CD14-positive monocyte (primary cell): ENCODE measurements at regions not wholly inside any gene's neighbourhood (a gene's known extent, or its start where the extent isn't known, plus 50 kb on each side); places are given as distances from the start of the nearest gene placed in this dataset.

Experiments used
- DNase-seq, 3 donors: peaks; one replicate each; pipeline ENCODE4 v3.0.0-alpha.2; 2011 to 2022
- H2AFZ ChIP-seq: 2 replicates; pipeline ENCODE4 v1.6.0; 2012; ENCODE audit warnings: mild to moderate bottlenecking, low read depth, low read length, inconsistent platforms; ENCODE audit not compliant: insufficient read depth, poor library complexity, severe bottlenecking
- H3K27ac ChIP-seq, 2 donors: 1 replicate in 1 of 2; 2 replicates in 1 of 2; pipeline ENCODE4 v1.5.1; 2012 to 2013; ENCODE audit warnings: low read length in 2 of 2, control low read depth in 1 of 2, inconsistent platforms in 1 of 2, low read depth in 1 of 2, mild to moderate bottlenecking in 1 of 2
- H3K27me3 ChIP-seq, 2 donors: one replicate each; pipeline versions ENCODE4 v1.6.0 to v1.6.1; 2011 to 2013; ENCODE audit warnings: low read length in 2 of 2; ENCODE audit not compliant: control insufficient read depth in 2 of 2, insufficient read depth in 2 of 2
- H3K36me3 ChIP-seq, 2 donors: replicated peaks in 1 of 2; 1 replicate in 1 of 2; 2 replicates in 1 of 2; pipeline versions ENCODE4 v1.5.1 to v1.6.1; 2012 to 2013; ENCODE audit warnings: low read length in 2 of 2, control low read depth in 1 of 2, inconsistent platforms in 1 of 2, mild to moderate bottlenecking in 1 of 2; ENCODE audit not compliant: insufficient read depth in 2 of 2, control insufficient read depth in 1 of 2
- H3K4me1 ChIP-seq, 2 donors: 1 replicate in 1 of 2; 2 replicates in 1 of 2; pipeline versions ENCODE4 v1.5.1 to v1.6.1; 2012 to 2013; ENCODE audit warnings: low read length in 2 of 2, control low read depth in 1 of 2, inconsistent platforms in 1 of 2, mild to moderate bottlenecking in 1 of 2, moderate library complexity in 1 of 2; ENCODE audit not compliant: insufficient read depth in 2 of 2, control insufficient read depth in 1 of 2
- H3K4me2 ChIP-seq: replicated peaks from 2 replicates; pipeline ENCODE3; 2012; ENCODE audit warnings: low read length, moderate library complexity, mild to moderate bottlenecking; ENCODE audit not compliant: poor library complexity, severe bottlenecking; ENCODE audit errors: extremely low read depth
- H3K4me3 ChIP-seq, 3 experiments: fragments of 200-600 bp in 1 of 3; sonication (generic) in 1 of 3; replicated peaks in 1 of 3; 1 replicate in 2 of 3; 2 replicates in 1 of 3; pipeline ENCODE4 v1.5.1; 2011 to 2013; ENCODE audit warnings: low read length in 3 of 3, mild to moderate bottlenecking in 3 of 3, control low read depth in 2 of 3, low read depth in 2 of 3, inconsistent platforms in 1 of 3, moderate library complexity in 1 of 3
- H3K79me2 ChIP-seq: 2 replicates; pipeline ENCODE4 v1.6.0; 2012; ENCODE audit warnings: mild to moderate bottlenecking, control low read depth, inconsistent platforms, low read length, moderate library complexity; ENCODE audit not compliant: insufficient read depth
- H3K9ac ChIP-seq: 2 replicates; pipeline ENCODE4 v1.6.0; 2017; ENCODE audit warnings: low read length, mild to moderate bottlenecking; ENCODE audit not compliant: insufficient read depth, poor library complexity, severe bottlenecking
- H3K9me3 ChIP-seq, 2 donors: replicated peaks in 1 of 2; 1 replicate in 1 of 2; 2 replicates in 1 of 2; pipeline versions ENCODE4 v1.5.1 to v1.6.1; 2012 to 2013; ENCODE audit warnings: low read length in 2 of 2, control low read depth in 1 of 2; ENCODE audit not compliant: control insufficient read depth in 1 of 2, insufficient read depth in 1 of 2
- H4K20me1 ChIP-seq: 2 replicates; pipeline ENCODE4 v1.6.0; 2012; ENCODE audit warnings: mild to moderate bottlenecking, low read length, control low read depth, moderate library complexity; ENCODE audit not compliant: insufficient read depth
- H3K27ac Mint-ChIP-seq, 7 donors: one replicate each; pipeline ENCODE4 v1.8.0; 2020; ENCODE audit warnings: mild to moderate bottlenecking in 7 of 7, mixed read lengths in 7 of 7, moderate library complexity in 6 of 7, inconsistent platforms in 2 of 7
- H3K27me3 Mint-ChIP-seq, 3 donors: one replicate each; pipeline ENCODE4 v1.8.0; 2021 to 2022; ENCODE audit warnings: low read depth in 3 of 3, mild to moderate bottlenecking in 3 of 3, mixed read lengths in 3 of 3, moderate library complexity in 3 of 3, inconsistent platforms in 1 of 3
- H3K36me3 Mint-ChIP-seq, 2 donors: one replicate each; pipeline ENCODE4 v1.8.0; 2020; ENCODE audit warnings: mixed read lengths in 2 of 2, inconsistent platforms in 1 of 2, mild to moderate bottlenecking in 1 of 2
- H3K4me1 Mint-ChIP-seq: one replicate; pipeline ENCODE4 v1.8.0; 2020; ENCODE audit warnings: mild to moderate bottlenecking, mixed read lengths
- H3K4me3 Mint-ChIP-seq, 2 donors: one replicate each; pipeline ENCODE4 v1.8.0; 2020; ENCODE audit warnings: mild to moderate bottlenecking in 2 of 2, mixed read lengths in 2 of 2, moderate library complexity in 1 of 2
- H3K9me3 Mint-ChIP-seq, 7 donors: one replicate each; pipeline ENCODE4 v1.8.0; 2020 to 2022; ENCODE audit warnings: mixed read lengths in 7 of 7, mild to moderate bottlenecking in 6 of 7, moderate library complexity in 6 of 7, inconsistent platforms in 2 of 7
- WGBS: methylation state at CpG from one replicate; pipeline ENCODE4 v1.1.5; 2013; ENCODE audit warnings: missing lambda C conversion rate; ENCODE audit not compliant: insufficient coverage; 5-methylcytosine and 5-hydroxymethylcytosine counted together
- intact Hi-C, 2 donors: fragments of 100-400 bp; cut with micrococcal nuclease; formaldehyde crosslinking; loops; one replicate each; pipeline versions ENCODE4 v1.15.0 to v1.15.1; 2023
- TF ChIP-seq, protein P1 (sequence below): fragments of 200-600 bp; IDR thresholded peaks from one replicate; pipeline ENCODE4 v1.8.0; 2022; ENCODE audit warnings: antibody characterized with exemption, mild to moderate bottlenecking

DNA sequence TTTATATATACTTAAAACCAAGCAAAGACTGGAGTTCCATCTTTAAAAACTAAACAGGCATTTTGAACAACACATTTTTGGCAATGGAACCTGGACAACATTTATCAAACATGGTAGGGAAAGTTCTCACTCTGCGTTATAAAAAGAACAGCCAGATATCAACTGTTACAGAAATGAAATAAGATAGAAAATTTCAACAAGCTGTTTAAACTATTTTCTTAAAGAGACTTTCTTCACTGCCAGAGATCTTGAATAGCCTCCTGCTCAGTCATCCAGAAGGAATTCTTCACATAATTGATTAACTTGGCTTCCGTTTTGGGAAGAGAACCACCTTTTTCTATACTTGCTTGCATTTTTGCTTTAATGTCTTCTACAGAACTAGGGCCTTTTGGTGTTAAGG, 166.0 kb upstream of the PIK3C3 start:
- H3K4me1 ChIP-seq, result no peaks in the 10 kb centered on the region
- TF ChIP-seq, protein P1, sequence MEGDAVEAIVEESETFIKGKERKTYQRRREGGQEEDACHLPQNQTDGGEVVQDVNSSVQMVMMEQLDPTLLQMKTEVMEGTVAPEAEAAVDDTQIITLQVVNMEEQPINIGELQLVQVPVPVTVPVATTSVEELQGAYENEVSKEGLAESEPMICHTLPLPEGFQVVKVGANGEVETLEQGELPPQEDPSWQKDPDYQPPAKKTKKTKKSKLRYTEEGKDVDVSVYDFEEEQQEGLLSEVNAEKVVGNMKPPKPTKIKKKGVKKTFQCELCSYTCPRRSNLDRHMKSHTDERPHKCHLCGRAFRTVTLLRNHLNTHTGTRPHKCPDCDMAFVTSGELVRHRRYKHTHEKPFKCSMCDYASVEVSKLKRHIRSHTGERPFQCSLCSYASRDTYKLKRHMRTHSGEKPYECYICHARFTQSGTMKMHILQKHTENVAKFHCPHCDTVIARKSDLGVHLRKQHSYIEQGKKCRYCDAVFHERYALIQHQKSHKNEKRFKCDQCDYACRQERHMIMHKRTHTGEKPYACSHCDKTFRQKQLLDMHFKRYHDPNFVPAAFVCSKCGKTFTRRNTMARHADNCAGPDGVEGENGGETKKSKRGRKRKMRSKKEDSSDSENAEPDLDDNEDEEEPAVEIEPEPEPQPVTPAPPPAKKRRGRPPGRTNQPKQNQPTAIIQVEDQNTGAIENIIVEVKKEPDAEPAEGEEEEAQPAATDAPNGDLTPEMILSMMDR, result no peak
- Mint-ChIP-seq H3K27me3 (peaks cover 0 to 2% (median 0%) of the 10 kb centered on the region in 3 donors), H3K4me1 (no peaks in the 10 kb centered on the region), H3K9me3 (peaks cover 0 to 6% (median 4%) of the 10 kb centered on the region in 7 donors), H3K36me3 (no peaks in the 10 kb centered on the region), H3K27ac (no peak overlapping the region), H3K4me3 (no peak overlapping the region)
- H3K9me3 ChIP-seq, result no peaks in the 10 kb centered on the region
- H2AFZ ChIP-seq, result no peak overlapping the region
- no CpG with 5 or more reads among the region's 2 CpGs for WGBS
- intact Hi-C loops, result no loop called here
- H4K20me1 ChIP-seq, result no peaks in the 10 kb centered on the region
- no peaks in the 10 kb centered on the region for H3K79me2 ChIP-seq
- H3K9ac ChIP-seq, result no peak overlapping the region
- DNase-seq, result no peak
- no peak overlapping the region for H3K4me2 ChIP-seq
- H3K4me3 ChIP-seq, result no peak overlapping the region
- no peak overlapping the region for H3K27ac ChIP-seq
- H3K36me3 ChIP-seq, result no peaks in the 10 kb centered on the region
- H3K27me3 ChIP-seq, result no peaks in the 10 kb centered on the region

DNA sequence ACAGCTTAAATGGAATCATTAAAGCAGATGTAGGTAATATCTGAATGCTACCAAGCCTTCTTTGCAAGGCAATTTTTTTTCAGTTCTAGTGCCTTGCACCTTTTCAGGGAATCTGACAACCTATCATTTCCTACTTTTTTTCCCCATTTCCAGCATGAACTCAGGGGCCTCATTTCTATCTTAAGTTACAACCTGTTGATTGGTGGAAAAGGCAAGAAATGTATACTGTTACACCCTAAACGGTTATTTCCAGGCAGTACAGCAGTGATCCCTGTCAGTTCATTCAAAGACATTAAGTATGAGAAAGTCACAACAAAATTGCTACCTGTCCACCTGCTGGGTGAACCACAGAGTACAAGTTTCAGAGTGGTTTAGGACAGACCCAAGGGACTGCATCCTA, 171.2 kb upstream of the PIK3C3 start:
- Mint-ChIP-seq H3K4me1 (no peaks in the 10 kb centered on the region), H3K9me3 (peaks cover 0 to 4% (median 0%) of the 10 kb centered on the region in 7 donors), H3K27me3 (peaks cover 0 to 2% (median 0%) of the 10 kb centered on the region in 3 donors), H3K27ac (no peak overlapping the region), H3K4me3 (no peak overlapping the region), H3K36me3 (no peaks in the 10 kb centered on the region)
- Histone ChIP-seq H3K27me3 (no peaks in the 10 kb centered on the region), H2AFZ (no peak overlapping the region), H3K4me1 (no peaks in the 10 kb centered on the region), H3K9me3 (no peaks in the 10 kb centered on the region), H3K4me3 (no peak overlapping the region), H3K36me3 (no peaks in the 10 kb centered on the region), H3K79me2 (no peaks in the 10 kb centered on the region), H3K27ac (no peak overlapping the region), H3K9ac (no peak overlapping the region), H3K4me2 (no peak overlapping the region), H4K20me1 (no peaks in the 10 kb centered on the region)
- intact Hi-C loops, result no loop called here
- DNase-seq, result no peak
- WGBS, result no CpG with 5 or more reads among the region's 1 CpG
- TF ChIP-seq, protein P1, result no peak
